ENCODE measurements at regions not wholly inside any gene's neighbourhood (a gene's known extent, or its start where the extent isn't known, plus 50 kb on each side); places are given as distances from the start of the nearest gene placed in this dataset.

- H3K4me3 ChIP-seq (ENCODE audit: low read depth, low read length): no peak overlapping the region
- DNase-seq (ENCODE audit: low read depth): no peak
- no peak for TF ChIP-seq CTCF (IDR thresholded peaks at IDR 0.05; ENCODE audit: insufficient read depth, low read depth, low read length, missing control alignments)
These were observed 149.8 kb upstream of the ETV3 start for GRCh38 chr1:157288006-157288405.

DNA sequence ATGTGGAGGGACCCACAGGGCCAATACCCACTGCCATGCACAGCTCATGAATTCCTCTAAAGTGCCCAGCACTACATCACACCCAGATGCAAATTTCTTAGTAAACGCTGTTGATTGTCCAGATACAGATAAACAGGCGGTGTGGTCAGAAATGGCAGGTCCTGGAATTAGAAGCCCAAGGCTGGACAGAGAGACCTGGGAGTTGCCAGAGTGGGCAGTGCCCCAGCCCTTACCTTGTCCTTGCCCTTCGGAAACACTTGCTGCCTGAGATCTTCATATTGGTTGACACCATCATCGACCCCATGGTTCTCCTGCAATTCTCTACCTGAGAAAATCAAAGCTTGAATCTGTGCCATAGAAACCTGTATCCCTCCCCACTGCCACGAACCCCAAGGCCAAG lies 149.3 kb upstream of the ETV3 start:
- H3K4me3 ChIP-seq (ENCODE audit: low read depth, low read length): no peak overlapping the region
- TF ChIP-seq CTCF (IDR thresholded peaks at IDR 0.05; ENCODE audit: insufficient read depth, low read depth, low read length, missing control alignments): no peak
- DNase-seq (ENCODE audit: low read depth): no peak

- no peak for TF ChIP-seq CTCF (IDR thresholded peaks at IDR 0.05; ENCODE audit: insufficient read depth, low read depth, low read length, missing control alignments)
- DNase-seq (ENCODE audit: low read depth): no peak
These were observed 148.6 kb upstream of the ETV3 start for GRCh38 chr1:157286646-157287420.

DNA sequence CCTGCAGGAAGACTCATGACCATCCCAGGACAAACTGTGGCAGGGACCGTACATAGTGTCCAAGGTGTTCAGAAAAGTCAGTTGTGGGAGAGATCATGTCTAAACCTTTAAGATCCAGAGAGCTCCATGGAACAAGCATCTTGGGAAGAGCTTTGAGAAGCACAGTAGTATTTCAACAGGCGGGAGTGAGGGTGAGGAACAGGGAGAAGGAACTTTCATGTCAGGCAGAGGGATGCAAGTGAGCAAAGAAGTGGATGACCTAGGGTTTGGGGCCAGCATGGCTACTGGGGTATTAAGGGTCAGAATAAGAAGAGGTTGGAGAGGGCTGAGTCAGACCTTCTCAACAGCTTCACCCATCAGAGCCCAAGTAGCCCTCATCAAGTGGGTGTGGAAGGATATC lies 147.9 kb upstream of the ETV3 start:
- TF ChIP-seq CTCF (IDR thresholded peaks at IDR 0.05; ENCODE audit: insufficient read depth, low read depth, low read length, missing control alignments): no peak
- H3K4me3 ChIP-seq (ENCODE audit: low read depth, low read length): no peak overlapping the region
- no peak for DNase-seq (ENCODE audit: low read depth)

More at GRCh38 chr1:157286646-157287420, 148.6 kb upstream of the ETV3 start:
- no peak overlapping the region for H3K4me3 ChIP-seq (ENCODE audit: low read depth, low read length)

- TF ChIP-seq CTCF (IDR thresholded peaks at IDR 0.05; ENCODE audit: insufficient read depth, low read depth, low read length, missing control alignments): no peak
- no peak overlapping the region for H3K4me3 ChIP-seq (ENCODE audit: low read depth, low read length)
- DNase-seq (ENCODE audit: low read depth): no peak
These were observed 146.3 kb upstream of the ETV3 start for GRCh38 chr1:157284451-157284850.

GRCh38 chr1:157279802-157280140 lies 141.6 kb upstream of the ETV3 start:
- H3K4me3 ChIP-seq (ENCODE audit: low read depth, low read length): no peak overlapping the region
- TF ChIP-seq CTCF (IDR thresholded peaks at IDR 0.05; ENCODE audit: insufficient read depth, low read depth, low read length, missing control alignments): no peak
- DNase-seq (ENCODE audit: low read depth): no peak

Measured in GM12865 (cell line).